UCSD-AML1 (cell line): ENCODE measurements at regions not wholly inside any gene's neighbourhood (a gene's known extent, or its start where the extent isn't known, plus 50 kb on each side); places are given as distances from the start of the nearest gene placed in this dataset.
"Not testable (repeated sequence)": the region's sequence is repeated elsewhere in the genome, so short reads cannot be mapped to it uniquely, and the experiment has no call there.

ENCODE experiments used
- DNase-seq: peaks from one replicate; lab custom pipeline; 2025; ENCODE audit not compliant: unreplicated experiment; lab: John Stamatoyannopoulos, UW

DNA sequence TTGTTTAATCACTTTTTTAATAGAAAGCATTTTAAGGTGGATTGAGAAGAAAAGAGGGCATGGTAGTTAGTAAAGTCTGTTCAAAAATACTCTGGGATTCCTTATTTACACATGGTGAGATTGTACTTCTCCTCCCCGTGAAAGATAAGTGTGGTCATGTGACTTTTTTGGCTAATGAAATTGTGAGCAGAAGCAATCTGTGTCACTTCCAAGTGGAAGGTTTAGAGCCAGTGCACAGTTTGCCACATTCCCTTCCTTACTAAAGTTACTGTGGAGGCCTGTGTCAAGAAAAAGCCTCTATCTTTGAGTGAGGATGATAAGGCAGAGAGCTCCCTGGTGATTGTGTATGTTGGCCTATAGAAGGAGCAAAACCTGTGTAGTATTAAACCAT lies 471.3 kb downstream of the OMA1 start:
- no peak for DNase-seq

GRCh38 chr1:58072450-58072849 lies 474.1 kb downstream of the OMA1 start:
- DNase-seq, result no peak

DNA sequence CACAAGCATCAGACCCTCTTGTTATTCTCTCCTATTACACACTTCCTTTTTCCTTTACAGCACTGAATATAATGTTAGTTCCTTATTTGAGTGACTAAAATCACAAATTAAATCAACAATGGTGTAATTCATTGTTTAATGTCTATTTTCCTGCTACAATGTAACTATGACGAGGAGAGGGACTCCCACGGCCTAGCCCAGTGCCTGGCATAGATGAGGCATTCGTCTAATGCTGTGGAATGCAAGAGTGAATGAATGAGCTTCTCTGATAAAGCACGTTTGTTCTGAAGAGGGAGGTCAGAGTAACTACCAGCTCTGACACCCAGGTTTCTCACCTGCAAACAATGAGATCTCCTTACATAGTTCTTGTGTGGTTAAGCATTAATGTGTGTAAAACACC lies 479.4 kb downstream of the OMA1 start:
- DNase-seq, result no peak

DNA sequence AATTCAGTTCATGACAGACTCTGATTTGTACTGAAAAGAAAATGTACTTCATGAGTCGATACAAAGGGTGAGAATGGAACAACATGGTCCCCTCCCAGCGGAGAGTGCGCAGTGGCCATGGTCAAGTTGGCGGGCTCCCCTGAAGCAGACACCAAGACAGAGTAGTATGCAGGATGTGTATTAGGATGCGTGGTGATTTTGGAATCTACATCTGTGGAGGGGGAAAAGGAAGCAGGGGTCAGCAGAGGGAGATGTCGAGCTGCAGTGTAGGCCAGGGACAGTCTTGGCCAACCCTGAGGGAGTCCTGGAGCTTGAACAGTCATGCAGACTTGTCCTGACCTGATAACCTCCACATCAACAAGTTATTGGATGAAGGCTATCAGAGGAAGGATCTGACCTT lies 481.0 kb downstream of the OMA1 start:
- no peak for DNase-seq

DNA sequence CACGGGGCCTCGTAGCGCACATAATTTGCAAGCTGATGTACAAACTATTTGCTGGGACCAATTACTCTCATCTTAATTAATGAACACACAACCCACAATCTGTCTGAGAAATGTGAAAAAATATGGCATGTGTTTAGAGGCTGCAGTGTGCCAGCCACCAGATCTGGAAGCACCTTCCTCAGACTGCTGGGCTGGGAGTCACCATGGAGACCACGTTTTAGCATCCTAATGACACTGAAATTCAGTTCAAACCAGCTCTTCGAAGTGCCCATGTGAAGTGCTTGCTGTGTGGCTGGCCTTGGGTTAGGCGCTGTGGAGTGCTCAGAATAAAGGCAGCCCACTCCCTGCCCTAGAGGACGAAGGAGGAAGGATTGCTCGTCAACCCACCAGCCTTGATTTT lies 482.4 kb downstream of the OMA1 start:
- no peak for DNase-seq

GRCh38 chr1:58063095-58063494 lies 483.4 kb downstream of the OMA1 start:
- no peak for DNase-seq

- DNase-seq, result no peak
Observed at GRCh38 chr1:58062635-58063034, 483.9 kb downstream of the OMA1 start.

DNA sequence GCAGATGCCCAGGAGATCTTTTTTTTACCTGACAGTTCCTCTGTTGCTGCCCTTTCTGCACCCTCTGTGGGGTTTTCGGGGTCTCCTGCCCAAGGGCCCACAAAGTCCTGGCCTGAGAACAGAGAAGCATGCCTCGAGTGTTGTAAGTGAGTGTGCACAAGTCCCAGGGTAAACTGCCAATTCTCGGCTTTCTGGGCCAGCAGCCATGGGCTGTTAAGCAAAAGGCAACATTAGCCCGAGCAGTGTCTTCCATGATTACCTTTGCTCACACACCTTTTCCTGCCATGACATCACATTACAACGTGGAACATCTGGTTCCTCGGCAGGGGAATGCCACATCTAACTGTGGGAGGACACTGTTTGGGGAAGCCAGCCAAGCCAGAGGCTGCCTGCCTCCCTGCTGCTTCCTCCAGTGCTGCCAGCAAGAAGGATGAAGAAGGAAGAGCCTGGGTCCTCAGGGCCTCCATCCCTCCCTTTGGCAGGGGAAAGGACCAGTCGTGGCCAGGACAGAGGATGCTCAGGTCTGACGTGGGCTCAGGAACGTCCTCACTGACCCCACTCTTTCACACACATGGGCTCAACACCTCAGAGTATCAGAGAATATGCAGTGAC lies 485.9 kb downstream of the OMA1 start:
- no peak for DNase-seq

DNA sequence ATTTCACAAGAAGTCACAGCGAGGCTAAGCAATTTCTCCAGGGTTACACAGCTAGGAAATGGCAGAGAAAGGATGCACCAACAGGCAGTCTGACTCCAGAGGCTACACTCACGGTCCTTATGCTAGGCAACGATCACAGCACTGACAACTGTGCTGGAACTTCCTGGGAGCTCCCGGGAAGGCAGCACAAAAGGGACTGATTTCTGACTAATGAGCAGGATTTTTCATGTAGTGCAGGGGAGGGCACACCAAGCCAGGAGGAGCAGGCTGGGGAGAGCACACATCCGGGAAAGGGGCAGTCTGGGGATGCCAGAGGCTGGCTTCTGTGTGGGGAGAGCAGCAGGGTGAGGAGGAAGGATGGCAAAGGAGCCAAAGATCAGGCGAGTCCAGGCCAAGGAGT lies 486.7 kb downstream of the OMA1 start:
- no peak for DNase-seq

DNA sequence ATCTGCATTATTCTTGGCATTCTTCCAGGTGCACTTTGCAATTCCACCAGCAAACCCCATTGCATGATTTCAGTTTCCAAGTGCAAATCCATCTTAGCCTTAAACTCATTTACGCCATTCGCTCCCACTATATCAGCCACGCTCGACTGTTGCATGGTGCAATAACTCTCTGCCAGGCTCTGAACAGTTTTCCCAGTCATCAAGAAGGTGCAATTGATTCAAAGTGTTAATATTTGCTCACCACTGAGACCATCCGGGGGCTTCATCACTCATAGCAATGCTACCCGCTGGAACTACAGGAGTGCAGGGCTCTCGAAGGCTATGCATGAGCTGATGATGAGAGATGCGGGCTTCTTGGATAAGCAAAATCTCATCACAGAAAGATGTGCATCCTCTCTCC lies 488.2 kb downstream of the OMA1 start:
- DNase-seq, result no peak

- no peak for DNase-seq
Observed at GRCh38 chr1:58057826-58058225, 488.7 kb downstream of the OMA1 start.

DNA sequence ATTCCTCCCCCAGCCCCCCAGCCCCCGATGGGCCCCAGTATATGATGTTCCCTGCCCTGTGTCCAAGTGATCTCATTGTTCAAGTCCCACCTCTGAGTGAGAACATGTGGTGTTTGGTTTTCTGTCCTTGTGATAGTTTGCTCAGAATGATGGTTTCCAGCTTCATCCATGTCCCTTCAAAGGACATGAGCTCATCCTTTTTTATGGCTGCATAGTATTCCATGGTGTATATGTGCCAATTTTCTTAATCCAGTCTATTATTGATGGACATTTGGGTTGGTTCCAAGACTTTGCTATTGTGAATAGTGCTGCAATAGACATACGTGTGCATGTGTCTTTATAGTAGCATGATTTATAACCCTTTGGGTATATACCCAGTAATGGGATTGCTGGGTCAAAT lies 495.3 kb downstream of the OMA1 start:
- DNase-seq, result not testable (repeated sequence)

GRCh38 chr1:58047265-58047858 lies 499.2 kb downstream of the OMA1 start:
- DNase-seq, result peak; percentile 14

GRCh38 chr1:58045094-58045705 lies 501.3 kb downstream of the OMA1 start:
- DNase-seq, result no peak

- no peak for DNase-seq
Observed at GRCh38 chr1:58041621-58042020, 504.9 kb downstream of the OMA1 start.

DNA sequence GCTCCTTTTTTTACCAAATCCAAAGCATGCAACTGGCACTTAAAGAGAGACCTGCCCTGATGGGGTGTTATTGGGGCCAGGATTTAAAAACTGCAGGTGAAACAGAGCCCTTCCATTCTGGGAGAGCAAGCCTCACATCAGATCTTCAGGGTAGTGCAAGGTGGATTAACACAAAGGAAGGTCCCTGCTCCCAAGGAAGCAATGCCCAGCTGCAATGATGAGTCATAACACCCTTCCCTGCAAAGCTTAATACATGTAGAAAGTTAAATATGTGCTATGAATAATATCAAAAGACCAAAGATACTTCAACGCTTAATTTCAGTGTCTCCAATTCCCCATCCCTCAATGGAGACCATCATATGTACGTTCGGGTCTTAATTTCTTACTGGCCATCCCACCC lies 508.0 kb downstream of the OMA1 start:
- no peak for DNase-seq

GRCh38 chr1:58035523-58035922 lies 511.0 kb downstream of the OMA1 start:
- no peak for DNase-seq

DNA sequence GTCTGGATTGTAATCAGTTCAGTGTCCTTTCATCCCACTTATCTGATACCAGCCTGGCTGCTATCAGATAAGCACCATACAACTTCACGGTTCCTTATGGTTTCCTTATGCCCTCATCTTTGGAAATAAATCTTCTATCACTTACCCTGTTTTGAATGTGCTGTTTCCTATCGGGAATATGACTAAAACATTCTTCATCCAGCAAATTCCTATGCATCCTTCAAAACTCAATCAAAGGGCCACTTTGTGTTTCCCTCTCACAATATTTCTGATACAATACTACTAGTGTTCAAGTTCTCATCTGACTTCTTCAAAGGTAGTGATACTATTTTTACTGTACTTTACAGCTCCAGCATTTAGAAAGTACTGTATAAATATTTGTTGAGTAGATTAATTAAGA lies 513.2 kb downstream of the OMA1 start:
- DNase-seq, result no peak

- no peak for DNase-seq
Observed at GRCh38 chr1:58032611-58033073, 513.9 kb downstream of the OMA1 start.

GRCh38 chr1:58031416-58031815 lies 515.1 kb downstream of the OMA1 start:
- DNase-seq, result no peak

DNA sequence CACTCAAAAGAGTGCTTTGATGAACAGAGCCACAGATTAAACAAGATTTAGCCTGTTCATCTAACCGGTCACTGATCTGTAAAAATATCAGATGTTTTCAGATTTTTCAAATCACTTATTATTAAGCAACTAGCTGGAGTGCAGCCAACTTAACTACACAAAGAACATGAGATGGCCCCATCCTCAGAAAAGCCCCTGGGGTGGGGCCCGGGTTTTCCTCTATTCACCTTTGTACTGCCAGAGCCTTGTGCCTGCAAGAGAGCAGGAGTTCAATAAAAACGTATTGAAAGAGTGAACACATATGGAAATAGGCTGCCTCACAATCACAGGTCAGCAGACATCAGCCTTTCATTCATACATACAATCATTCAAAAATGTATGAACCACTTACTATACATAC lies 516.1 kb downstream of the OMA1 start:
- no peak for DNase-seq

GRCh38 chr1:58017641-58018040 lies 528.9 kb downstream of the OMA1 start:
- no peak for DNase-seq

DNA sequence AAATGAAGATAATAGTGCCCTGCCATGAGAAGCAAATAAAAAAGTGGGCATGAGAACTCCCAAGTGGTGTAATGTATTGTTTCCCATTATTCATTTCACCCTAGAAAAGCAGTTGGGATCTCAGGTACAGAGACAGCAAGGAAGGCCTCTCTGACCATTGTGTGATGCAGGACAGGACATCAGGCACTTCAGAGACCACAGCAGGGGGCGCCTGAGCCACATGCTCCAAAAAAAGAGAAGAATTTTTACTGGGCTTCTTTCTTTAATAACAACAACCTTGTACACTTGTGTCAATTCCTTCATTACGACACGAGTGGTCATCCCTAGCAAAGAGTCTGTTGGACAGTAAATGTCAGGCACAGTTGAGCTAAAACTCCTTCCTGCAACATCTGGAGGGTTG lies 533.3 kb downstream of the OMA1 start:
- DNase-seq, result no peak
